Activated CD8-positive, alpha-beta memory T cell treated with anti-CD3 and anti-CD28 coated beads for 24 hours (primary cell): ENCODE measurements at regions not wholly inside any gene's neighbourhood (a gene's known extent, or its start where the extent isn't known, plus 50 kb on each side); places are given as distances from the start of the nearest gene placed in this dataset.

Experiments
- DNase-seq: peaks from one replicate; pipeline ENCODE4 v3.0.0-alpha.2; 2020

DNA sequence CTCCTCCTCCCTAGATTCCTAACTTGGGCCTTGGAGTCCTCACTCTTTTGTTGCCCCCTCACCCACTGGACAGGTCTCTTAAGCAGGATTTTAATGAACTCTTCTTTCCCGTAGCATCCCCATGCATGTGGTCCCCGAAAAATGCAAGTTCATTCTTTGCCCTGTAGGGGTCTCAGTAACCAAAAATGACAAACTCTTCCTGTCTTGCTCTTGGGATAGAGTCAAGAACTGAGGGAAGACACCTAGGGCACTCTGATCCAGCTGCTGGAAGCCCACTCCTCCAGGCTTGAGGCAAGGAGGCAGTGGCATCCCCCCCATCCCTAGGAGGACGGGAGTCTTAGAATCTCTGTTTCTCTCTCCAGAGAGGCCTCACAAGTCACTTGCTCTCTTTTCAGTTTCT lies 987.0 kb downstream of the DIAPH3 start:
- no peak for DNase-seq

DNA sequence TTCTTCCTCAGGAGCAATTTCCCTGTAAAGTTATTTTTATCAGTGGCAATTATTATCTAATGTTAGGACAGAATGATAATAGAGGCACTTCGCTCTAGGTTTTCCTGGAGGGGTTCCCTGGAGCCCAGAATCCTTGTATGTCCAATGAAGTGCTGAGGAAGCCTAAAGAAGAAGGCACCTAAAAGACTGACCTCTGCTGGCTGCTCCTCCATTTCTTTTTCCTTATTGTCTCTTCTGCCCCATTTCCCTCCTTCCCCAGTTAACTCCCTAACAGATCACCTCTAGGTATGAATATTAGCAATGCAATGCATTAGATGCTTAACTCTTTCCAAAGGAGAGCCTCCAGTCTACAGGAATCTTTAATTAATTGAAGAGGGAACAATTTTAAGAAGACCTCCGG lies 985.4 kb downstream of the DIAPH3 start:
- no peak for DNase-seq

DNA sequence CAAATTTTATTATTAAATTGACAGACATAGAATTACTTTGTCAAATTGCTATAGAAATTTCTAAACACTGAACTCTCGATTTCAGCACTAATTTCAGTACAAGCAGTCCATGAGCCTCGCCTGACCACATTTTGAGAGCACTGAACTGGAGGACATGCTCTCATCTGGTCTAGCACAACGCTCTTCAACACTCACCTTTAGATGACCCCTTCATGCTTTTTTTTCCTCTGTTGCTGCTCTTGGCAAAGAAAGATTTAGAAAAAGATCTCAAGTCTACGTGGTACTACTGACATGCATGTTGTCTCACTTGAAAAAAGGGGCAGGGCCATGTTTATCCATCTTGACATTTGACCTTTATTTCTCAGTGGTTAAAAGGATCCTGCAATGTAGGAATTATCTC lies 981.5 kb downstream of the DIAPH3 start:
- no peak for DNase-seq

DNA sequence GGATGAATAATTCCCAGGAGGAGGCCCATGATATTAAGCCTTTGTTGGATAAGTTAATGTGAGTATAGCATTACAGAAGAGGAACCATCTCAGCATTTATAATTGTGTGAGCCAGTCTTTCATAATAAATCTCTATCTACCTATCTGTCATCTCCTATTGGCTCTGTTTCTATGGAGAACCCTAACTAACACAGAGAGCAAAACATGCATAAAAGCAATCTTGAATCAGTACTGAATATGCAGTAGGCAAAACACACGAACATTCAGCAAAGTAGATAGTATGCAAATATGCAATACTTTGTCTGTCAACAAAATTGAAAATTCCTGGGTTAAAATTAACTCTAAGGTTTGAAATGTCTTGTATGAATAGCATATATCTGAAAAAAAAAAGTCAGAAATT lies 966.3 kb downstream of the DIAPH3 start:
- no peak for DNase-seq

DNA sequence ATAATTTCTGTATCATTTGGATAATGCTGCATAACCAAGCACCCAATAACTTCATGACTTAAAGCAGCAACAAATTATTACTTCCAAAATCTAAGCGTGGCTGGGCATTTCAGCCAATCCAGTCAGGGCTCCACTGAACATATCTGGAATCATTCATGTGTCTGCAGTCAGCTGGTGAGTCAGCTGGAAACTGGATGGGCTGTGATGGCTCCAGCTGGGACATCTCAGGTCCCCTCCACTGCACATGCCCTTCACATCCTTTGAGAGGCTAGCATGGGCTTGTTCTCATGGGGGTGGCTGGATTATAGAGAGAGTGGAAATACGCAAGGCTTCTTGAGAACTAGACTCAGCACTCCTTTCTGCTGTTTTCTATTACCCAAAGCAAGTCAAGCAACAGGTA lies 961.9 kb downstream of the DIAPH3 start:
- no peak for DNase-seq

DNA sequence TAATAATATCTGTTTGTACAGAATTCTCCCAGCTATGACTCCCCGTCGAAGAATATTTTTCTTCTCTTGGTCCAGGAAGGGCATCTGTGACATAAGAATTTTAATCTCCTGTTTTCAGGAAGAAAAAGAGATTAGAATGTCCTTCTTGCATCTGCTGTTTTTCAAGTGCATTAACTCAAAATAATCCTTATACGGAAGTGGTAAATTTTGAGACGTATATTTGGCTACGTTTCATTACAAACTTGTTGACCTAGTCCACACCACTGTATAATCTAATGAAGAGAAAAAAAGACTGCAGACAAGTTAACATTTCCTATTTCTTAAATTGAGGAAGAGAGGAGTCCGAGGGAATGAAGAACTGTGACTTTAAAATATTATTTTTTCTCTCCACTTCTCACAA lies 959.9 kb downstream of the DIAPH3 start:
- DNase-seq, result no peak

DNA sequence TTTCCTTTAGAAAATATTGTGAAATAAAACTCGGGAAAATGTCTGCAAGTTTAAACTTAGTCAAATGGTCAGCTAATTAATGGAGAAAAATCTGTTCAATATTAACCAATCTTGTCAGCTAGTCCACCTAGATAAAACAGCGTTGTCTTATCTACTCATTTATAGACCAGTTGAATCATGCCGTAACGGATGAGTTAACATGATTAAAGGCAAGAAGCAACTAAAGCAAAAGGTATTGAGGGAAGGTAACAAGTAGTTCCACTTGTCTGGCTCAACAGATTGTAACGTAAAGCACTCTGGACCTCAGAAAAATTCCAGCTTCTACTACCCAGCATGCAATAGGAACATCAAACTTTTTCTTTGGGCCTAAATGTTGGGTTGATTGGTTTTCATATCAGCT lies 958.2 kb downstream of the DIAPH3 start:
- no peak for DNase-seq

DNA sequence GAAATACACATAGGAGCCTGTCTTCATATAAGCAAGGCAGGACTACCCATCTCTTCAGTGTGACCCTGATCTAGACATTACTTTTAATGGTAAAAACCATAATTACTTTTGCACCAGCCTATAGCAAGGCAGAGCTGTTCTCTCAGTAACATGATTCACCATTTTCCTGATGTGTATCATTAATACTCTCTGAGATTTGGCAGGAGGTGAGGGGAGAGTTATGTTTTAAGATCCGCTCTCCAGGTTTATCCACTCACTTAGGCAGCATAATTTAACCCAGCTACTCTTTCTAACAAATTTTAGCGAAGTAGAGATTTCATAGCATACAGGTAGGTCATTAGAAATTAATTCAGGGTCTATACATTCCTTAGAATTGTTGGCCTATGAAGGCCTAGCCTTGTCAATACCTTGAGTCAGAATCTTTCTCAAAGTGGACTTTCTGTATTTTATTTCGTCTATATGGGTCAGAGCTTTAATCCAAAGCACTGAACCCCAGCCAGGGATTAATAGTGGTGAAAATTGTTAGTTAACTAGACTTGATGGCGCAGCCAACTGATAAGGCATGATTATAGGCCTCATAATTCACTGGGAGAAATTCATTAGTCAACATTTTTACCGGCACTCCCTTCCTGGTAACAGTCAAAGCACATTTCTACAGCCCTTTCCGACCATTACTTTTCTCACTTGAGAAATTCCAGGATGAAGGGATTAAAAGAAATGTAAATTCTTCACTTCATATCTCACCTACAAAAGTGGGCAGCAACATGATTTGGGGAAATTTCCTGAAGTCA lies 955.1 kb downstream of the DIAPH3 start:
- no peak for DNase-seq

DNA sequence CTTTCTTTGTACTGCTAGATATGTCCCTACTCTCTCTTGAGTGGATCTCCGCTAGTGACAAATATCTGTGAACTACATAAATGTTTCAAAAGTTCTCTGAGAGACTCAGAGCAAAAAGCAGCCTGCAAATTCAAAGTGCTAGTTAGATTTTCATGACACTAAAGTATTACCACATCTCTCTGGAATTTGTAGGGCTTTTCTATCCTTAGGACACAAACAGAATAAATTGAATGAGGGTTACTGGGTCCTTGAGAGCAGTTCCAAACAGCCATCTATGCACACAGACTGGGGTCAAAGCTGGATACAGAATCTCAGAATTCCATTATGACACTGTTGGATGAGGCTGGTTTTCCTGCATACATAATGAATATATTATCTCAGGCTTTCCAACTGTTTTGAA lies 953.2 kb downstream of the DIAPH3 start:
- no peak for DNase-seq

DNA sequence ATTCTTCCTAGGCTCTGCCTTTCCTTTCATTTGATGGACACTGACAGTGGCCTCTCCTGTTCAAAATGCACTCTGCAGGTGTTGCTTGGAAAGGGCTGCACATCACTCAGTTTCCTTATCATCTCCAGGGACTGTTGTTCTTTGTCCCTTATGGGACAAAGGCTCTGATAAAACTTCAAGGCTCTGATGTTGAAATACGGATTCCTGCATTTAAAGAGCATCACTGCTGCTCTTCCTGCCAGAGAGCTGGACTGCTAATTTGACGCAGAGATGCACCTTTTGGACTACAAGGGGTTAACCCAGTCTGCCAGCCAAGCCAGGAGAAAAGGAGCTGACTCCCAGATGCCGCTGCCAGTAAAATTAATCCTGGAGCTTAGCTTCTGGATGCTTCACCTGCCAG lies 952.1 kb downstream of the DIAPH3 start:
- no peak for DNase-seq

DNA sequence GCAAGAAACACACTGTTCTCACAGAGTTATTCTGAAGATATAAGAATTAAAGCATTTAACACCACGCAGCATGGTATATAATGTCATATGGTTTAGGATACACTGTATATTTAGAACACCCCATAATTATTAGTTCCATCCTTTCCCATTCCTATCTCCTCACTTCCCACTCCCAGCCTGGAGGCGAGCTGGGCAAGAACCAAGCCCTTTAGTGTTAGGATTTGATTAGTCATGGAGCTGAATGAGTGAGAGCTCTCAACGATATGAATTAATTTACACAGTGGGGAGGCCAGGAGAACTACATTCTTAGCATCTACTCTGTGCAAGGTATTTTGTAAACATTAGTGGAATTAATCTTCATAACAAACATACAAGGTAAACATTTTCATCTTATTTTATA lies 934.3 kb downstream of the DIAPH3 start:
- no peak for DNase-seq

DNA sequence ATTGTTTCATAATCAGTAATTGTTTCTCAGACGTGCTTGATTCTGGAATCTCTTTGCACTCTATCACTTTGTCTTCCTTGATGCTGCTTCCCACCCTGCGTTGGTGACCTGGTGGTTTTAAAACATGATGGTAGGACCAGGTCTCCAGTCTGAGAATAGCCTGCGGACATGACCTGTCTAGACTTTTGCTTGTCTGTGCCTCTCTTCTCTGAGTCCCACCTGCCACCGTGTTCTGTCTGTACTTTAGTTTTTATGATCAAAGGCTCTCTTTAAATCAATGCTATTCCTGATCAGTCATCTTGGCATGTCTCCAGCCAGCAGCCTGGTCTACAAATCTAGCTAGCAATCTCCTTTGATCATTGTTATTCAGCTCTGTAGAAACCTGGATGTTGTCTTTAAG lies 933.9 kb downstream of the DIAPH3 start:
- DNase-seq, result no peak

DNA sequence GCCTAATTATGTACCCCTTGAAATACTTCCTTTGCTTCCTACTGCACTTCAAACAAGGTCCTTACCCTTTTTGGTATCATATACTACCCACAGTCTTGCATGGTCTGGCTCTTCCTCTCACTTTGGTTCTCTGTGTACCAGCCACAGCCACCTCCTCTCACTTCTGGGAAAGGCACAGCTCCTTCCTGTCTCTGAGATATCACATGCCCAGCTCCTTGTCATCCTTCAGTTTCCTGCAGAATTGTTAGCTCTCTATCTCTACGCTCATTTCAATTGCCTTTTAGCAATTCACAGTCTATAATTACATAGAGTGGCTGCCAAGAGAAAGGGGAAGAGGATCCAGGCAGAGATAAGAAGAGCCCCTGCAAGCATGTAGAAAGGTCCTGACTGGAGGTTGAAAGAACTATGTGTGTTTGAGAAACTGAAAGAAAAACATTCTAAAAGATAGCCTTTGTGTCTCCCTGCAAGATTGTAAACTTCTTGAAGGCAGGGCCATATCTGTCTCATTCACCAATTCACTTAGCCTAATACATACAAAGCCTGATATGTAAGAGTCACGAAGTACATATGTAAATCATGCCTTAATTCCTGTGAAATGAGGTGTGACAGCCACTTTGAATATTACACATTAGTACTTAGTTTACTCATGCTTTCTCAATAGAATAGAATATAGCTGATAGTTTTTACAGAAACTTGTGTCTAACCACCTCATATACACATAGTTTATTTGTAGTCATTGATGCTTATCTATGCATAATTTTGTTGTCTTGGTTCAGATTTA lies 933.1 kb downstream of the DIAPH3 start:
- no peak for DNase-seq

DNA sequence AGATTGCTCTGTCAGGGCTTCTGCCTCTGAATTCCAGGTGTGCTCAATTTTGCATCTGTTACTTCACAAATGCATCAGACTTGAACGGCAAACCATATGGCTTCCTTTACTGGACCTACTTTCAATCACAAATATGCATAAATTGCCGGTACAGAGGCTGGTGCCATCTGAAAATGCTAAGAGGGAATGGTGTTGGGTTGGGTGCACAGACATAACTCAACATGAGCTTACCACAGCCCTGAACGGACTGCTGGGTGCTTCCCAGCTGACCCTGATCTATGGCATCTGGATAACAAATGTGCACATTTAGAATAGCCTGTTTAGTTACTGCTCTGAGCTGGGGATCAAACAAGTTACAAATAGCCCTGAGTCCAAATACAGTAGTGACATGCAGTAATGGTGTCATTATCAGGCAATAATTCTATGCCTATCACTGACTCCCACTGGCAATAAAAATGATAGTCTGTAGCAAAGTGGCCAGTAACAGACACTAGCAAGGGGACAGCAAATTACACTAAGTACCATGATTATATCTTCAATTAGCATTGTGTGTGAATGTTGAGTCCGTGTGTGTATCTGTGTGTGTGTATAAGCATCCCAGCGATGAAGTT lies 927.3 kb downstream of the DIAPH3 start:
- no peak for DNase-seq

DNA sequence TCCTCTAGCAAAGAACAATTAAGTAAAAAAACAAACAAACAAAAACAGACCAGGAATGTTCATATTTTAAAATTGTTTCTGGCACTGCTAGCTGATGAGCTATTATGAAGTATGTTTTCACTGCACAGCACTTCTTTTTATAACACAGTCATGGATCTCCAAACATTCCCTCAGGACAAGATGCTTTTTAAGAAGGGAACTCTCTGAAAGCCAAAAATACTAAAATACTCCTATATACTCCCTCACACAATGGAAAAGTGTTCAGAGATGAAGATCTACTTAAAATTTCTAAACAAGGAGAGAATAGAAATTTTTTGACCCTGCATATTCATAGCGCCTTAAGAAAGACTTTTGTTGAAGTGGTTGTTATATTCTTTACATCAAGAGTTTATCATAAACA lies 926.8 kb downstream of the DIAPH3 start:
- DNase-seq, result no peak

DNA sequence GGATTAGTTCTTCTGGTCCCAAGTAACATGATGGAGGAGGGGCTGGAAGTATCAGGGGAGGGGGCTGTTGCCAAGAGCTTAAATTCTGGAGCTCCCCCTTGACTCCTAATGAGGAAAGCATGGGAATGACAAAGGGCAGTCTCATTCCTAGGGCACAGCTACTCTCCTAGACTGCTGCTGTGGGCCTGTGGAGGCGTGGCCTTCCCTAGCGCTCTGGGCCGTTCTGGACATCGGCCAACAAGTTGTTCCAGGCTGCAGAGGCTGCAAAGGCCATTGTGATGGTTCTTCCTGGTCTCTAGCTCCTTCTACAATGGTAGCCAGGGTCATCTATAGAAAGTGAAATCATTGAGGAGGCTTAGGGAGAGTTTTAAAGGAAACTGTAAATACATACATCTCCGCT lies 916.6 kb downstream of the DIAPH3 start:
- no peak for DNase-seq

DNA sequence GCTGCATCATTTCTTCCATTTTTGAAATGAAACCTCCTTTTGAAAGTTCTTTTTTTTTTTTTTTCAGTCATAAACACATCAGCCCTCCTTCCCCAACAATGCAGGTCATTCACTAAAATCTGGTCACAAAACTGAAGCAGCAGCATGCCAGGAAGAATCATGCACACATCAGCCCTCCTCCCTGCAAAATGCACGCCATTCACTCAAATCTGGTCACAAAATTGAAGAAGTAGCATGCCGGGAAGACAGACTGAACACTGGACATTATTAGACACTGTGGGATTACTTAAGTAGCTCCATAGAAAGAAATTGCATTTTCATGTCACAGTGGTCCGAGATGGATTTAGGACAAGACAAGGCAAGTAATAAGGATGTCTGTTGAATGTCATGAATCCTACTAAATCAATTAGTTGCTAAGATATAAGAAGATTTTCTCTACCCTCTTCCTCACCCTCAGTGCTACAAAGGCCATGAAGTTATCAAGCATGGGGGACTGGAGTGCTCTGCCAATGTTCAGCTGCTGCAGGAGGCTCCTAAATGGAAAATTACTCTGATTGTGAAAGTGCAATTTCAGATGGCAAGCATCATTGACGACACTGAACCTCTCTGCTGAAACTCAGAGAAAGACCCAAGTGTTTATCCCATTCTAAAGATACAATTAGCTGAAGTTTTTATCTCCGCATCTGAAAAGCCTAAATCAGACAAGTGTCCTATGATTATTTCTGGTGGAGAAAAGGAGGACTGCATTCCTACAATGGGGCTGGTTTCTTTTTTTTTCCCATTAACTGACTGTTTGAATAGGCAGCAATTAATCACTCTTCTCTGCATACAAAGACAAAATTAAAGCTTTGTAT lies 913.2 kb downstream of the DIAPH3 start:
- DNase-seq, result no peak

DNA sequence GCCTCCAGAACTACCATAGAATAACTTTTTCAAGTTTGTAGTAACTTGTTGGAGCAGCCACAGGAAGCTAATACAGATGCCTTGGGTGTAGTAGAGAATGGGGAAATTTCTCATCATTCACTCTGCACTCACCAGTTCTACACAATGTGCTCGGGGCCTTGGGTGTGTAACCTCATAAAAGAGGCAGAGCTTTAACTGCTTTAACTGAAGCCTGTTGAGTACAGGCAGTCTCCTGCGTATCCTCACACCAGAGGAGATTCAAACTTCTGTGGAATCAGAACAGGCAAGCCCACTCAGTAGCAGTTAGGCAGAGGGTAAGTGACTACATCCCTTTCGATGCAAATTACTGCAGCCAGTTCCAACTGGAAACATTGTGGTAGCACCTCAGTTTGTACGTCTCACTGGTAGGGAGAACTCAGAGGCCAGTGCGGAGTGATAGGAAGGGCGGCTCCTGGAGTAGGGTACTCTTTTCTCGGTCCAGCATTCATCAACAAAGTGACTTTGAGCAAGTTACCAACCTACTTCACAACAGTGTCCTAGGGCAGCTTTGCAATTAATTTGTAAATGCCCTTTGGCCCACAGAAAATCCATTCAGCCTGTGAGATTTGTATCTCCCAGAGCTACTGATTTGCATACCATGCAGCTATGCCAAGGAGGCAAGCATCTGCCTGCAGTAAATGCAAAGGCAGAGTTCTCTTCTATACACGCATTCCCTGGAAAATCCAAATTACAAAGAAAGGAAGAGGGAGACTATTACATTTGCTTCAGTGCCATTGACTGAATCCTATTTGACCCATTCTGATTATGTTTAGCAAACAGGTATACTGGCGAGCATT lies 904.3 kb downstream of the DIAPH3 start:
- no peak for DNase-seq

DNA sequence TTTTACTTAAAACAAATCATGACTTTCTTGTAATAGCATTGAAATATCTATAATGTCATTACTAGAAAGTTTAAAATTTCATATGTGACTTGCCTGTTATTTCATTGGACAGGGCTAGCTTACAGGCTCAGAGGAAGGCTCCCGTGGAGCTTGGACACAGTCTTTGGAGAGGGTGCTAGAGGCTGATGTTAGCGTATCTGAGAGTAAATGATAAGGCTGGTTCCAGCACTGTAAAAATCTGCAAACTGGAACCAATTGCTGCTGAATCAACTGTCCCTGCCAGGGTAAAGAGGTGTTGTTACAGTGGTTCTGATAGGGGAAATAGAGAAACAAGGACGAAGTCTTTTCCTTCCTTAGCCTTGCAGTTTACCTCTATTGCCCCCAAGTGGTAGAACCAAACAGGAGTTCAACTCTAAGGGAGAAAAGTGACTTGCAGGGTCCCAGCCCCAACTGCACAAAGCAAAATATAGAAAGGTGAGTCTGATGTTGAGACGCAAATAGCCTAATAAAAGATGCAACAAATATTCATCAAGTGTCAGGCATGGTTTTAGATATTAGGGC lies 901.7 kb downstream of the DIAPH3 start:
- DNase-seq, result no peak

DNA sequence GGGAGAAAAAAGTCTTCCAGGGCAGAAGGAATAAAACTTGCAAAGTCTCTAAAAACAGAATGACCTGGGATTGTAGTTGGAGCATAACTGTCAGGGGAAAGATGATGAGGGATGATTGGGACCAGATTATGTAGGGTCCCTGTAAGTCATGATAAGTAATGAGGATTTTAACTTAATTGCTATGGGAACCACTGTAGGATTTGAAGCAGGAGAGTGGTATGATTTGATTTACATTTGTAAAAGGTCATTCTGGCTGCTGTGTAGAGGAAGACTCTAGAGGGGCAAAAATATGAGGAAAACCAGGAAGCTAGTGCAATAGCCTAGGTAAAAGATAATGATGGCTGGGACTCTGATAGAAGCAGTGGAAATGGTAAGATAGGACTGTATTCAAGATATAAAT lies 900.2 kb downstream of the DIAPH3 start:
- DNase-seq, result no peak

DNA sequence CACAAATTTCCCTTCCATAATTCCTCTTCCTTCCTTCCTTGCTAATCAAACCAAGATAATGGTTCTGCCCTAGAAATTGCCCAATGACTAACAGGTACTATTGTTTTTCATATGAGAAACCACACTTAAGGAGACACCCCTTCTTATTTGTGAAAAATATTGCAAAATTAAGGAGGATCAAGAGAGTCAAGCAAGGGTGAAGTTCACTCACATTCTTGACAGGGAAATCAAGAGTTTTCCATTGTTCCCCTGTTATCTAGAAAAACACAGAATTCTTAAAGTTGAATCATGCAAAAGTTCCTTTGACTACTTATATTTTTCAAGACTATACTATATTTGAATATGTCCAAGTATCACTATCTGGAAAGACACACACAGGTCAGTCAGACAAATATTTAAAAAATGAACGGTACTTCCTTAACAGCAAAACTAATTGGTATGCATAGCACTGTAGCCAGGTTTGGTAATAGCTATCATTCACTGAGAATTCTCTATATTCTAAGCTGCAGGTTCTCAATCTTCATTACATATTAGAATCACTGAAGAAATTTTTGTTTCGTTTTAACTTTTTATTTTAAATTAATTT lies 897.2 kb downstream of the DIAPH3 start:
- DNase-seq, result no peak

DNA sequence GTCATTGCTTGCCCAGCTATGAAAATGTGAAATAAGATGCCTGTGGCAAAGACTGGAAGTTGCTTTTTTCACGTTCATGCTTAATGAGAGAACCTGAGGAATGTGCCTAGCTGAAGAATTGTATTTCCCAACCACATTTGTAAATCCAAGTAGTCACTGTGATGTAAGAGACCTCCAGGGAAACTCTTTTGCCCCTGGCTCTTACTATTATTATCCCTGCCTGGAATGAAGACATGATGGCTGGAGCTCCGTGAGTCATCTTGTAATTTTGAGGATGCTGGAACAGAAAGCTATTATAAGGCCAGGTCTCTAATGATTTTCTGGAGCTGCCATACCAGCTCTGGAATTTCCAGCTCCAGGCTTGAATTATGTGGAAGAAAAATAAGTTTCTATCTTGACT lies 894.3 kb downstream of the DIAPH3 start:
- DNase-seq, result no peak
